ENCODE measurements at regions not wholly inside any gene's neighbourhood (a gene's known extent, or its start where the extent isn't known, plus 50 kb on each side); places are given as distances from the start of the nearest gene placed in this dataset.

- DNase-seq (ENCODE audit: low read depth in 1 of 2, low spot score in 1 of 2) = no peak
- Histone ChIP-seq H3K27me3 (ENCODE audit: insufficient read depth, poor library complexity, severe bottlenecking) (no peaks in the 10 kb centered on the region), H3K4me3 (replicated peaks; ENCODE audit: insufficient read depth, low read length) (no peak overlapping the region), H3K27ac (replicated peaks) (no peak overlapping the region)
- TF ChIP-seq, protein P1, sequence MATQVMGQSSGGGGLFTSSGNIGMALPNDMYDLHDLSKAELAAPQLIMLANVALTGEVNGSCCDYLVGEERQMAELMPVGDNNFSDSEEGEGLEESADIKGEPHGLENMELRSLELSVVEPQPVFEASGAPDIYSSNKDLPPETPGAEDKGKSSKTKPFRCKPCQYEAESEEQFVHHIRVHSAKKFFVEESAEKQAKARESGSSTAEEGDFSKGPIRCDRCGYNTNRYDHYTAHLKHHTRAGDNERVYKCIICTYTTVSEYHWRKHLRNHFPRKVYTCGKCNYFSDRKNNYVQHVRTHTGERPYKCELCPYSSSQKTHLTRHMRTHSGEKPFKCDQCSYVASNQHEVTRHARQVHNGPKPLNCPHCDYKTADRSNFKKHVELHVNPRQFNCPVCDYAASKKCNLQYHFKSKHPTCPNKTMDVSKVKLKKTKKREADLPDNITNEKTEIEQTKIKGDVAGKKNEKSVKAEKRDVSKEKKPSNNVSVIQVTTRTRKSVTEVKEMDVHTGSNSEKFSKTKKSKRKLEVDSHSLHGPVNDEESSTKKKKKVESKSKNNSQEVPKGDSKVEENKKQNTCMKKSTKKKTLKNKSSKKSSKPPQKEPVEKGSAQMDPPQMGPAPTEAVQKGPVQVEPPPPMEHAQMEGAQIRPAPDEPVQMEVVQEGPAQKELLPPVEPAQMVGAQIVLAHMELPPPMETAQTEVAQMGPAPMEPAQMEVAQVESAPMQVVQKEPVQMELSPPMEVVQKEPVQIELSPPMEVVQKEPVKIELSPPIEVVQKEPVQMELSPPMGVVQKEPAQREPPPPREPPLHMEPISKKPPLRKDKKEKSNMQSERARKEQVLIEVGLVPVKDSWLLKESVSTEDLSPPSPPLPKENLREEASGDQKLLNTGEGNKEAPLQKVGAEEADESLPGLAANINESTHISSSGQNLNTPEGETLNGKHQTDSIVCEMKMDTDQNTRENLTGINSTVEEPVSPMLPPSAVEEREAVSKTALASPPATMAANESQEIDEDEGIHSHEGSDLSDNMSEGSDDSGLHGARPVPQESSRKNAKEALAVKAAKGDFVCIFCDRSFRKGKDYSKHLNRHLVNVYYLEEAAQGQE (IDR thresholded peaks at IDR 0.05; ENCODE audit: insufficient replicate concordance, low read depth) = no peak
- TF ChIP-seq GABPA (IDR thresholded peaks at IDR 0.05; ENCODE audit: low read depth) = no peak
- TF ChIP-seq, protein P2, sequence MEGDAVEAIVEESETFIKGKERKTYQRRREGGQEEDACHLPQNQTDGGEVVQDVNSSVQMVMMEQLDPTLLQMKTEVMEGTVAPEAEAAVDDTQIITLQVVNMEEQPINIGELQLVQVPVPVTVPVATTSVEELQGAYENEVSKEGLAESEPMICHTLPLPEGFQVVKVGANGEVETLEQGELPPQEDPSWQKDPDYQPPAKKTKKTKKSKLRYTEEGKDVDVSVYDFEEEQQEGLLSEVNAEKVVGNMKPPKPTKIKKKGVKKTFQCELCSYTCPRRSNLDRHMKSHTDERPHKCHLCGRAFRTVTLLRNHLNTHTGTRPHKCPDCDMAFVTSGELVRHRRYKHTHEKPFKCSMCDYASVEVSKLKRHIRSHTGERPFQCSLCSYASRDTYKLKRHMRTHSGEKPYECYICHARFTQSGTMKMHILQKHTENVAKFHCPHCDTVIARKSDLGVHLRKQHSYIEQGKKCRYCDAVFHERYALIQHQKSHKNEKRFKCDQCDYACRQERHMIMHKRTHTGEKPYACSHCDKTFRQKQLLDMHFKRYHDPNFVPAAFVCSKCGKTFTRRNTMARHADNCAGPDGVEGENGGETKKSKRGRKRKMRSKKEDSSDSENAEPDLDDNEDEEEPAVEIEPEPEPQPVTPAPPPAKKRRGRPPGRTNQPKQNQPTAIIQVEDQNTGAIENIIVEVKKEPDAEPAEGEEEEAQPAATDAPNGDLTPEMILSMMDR (IDR thresholded peaks at IDR 0.05; ENCODE audit: insufficient read depth, low read length) = no peak
- no peak for TF ChIP-seq SPI1 (IDR thresholded peaks at IDR 0.05; ENCODE audit: borderline replicate concordance, low read depth)
- TF ChIP-seq POLR2AphosphoS5 (IDR thresholded peaks at IDR 0.05; ENCODE audit: low read depth) = no peak
These were observed 404.8 kb downstream of the TLL1 start for GRCh38 chr4:166277853-166278252.

GRCh38 chr4:166279261-166279660 lies 406.2 kb downstream of the TLL1 start:
- Histone ChIP-seq H3K27me3 (ENCODE audit: insufficient read depth, poor library complexity, severe bottlenecking) (no peaks in the 10 kb centered on the region), H3K27ac (replicated peaks) (no peak overlapping the region), H3K4me3 (replicated peaks; ENCODE audit: insufficient read depth, low read length) (no peak overlapping the region)
- TF ChIP-seq SPI1 (IDR thresholded peaks at IDR 0.05; ENCODE audit: borderline replicate concordance, low read depth) (no peak), GABPA (IDR thresholded peaks at IDR 0.05; ENCODE audit: low read depth) (no peak), POLR2AphosphoS5 (IDR thresholded peaks at IDR 0.05; ENCODE audit: low read depth) (no peak)
- TF ChIP-seq, protein P1 (IDR thresholded peaks at IDR 0.05; ENCODE audit: insufficient replicate concordance, low read depth) = no peak
- TF ChIP-seq, protein P2 (IDR thresholded peaks at IDR 0.05; ENCODE audit: insufficient read depth, low read length) = no peak
- no peak for DNase-seq (ENCODE audit: low read depth in 1 of 2, low spot score in 1 of 2)

- DNase-seq (ENCODE audit: low read depth in 1 of 2, low spot score in 1 of 2) = no peak
- H3K4me3 ChIP-seq (replicated peaks; ENCODE audit: insufficient read depth, low read length) = no peak overlapping the region
- TF ChIP-seq, protein P1 (IDR thresholded peaks at IDR 0.05; ENCODE audit: insufficient replicate concordance, low read depth) = no peak
- no peak for TF ChIP-seq GABPA (IDR thresholded peaks at IDR 0.05; ENCODE audit: low read depth)
- TF ChIP-seq POLR2AphosphoS5 (IDR thresholded peaks at IDR 0.05; ENCODE audit: low read depth) = no peak
- TF ChIP-seq, protein P2 (IDR thresholded peaks at IDR 0.05; ENCODE audit: insufficient read depth, low read length) = no peak
- no peak for TF ChIP-seq SPI1 (IDR thresholded peaks at IDR 0.05; ENCODE audit: borderline replicate concordance, low read depth)
- H3K27me3 ChIP-seq (ENCODE audit: insufficient read depth, poor library complexity, severe bottlenecking) = no peaks in the 10 kb centered on the region
- H3K27ac ChIP-seq (replicated peaks) = no peak overlapping the region
These were observed 407.6 kb downstream of the TLL1 start for GRCh38 chr4:166280642-166281041.

Data from HL-60 (cell line).